ENCODE measurements at regions not wholly inside any gene's neighbourhood (a gene's known extent, or its start where the extent isn't known, plus 50 kb on each side); places are given as distances from the start of the nearest gene placed in this dataset.
A peak's percentile ranks its signal among the peaks of the same experiment; 100 is the strongest.

GRCh38 chr15:77808075-77808474, 175.4 kb upstream of the LINGO1 start:
- H3K27me3 ChIP-seq = no peaks in the 10 kb centered on the region
- no peaks in the 10 kb centered on the region for H3K36me3 ChIP-seq
- no peak overlapping the region for H3K4me3 ChIP-seq
- no peaks in the 10 kb centered on the region for H3K9me3 ChIP-seq
- no peak for DNase-seq

GRCh38 chr15:77807611-77808010, 174.9 kb upstream of the LINGO1 start:
- Histone ChIP-seq H3K4me3 (no peak overlapping the region), H3K36me3 (no peaks in the 10 kb centered on the region), H3K27me3 (no peaks in the 10 kb centered on the region), H3K9me3 (no peaks in the 10 kb centered on the region)
- no peak for DNase-seq

GRCh38 chr15:77807115-77807514, 174.4 kb upstream of the LINGO1 start:
- Histone ChIP-seq H3K27me3 (no peaks in the 10 kb centered on the region), H3K9me3 (no peaks in the 10 kb centered on the region), H3K36me3 (no peaks in the 10 kb centered on the region), H3K4me3 (no peak overlapping the region)
- DNase-seq = peak; percentile 42

GRCh38 chr15:77804210-77804609, 171.5 kb upstream of the LINGO1 start:
- no peaks in the 10 kb centered on the region for H3K36me3 ChIP-seq
- H3K27me3 ChIP-seq = no peaks in the 10 kb centered on the region
- no peaks in the 10 kb centered on the region for H3K9me3 ChIP-seq
- no peak for DNase-seq
- no peak overlapping the region for H3K4me3 ChIP-seq

GRCh38 chr15:77803487-77803886, 170.8 kb upstream of the LINGO1 start:
- H3K4me3 ChIP-seq = no peak overlapping the region
- DNase-seq = no peak
- H3K36me3 ChIP-seq = no peaks in the 10 kb centered on the region
- H3K9me3 ChIP-seq = no peaks in the 10 kb centered on the region
- no peaks in the 10 kb centered on the region for H3K27me3 ChIP-seq

- H3K27me3 ChIP-seq = no peaks in the 10 kb centered on the region
- no peak for DNase-seq
Observed at GRCh38 chr15:77800305-77800704, 167.6 kb upstream of the LINGO1 start.

GRCh38 chr15:77798847-77799246, 166.1 kb upstream of the LINGO1 start:
- H3K4me3 ChIP-seq = no peak overlapping the region
- no peak for DNase-seq
- no peaks in the 10 kb centered on the region for H3K9me3 ChIP-seq
- H3K36me3 ChIP-seq = no peaks in the 10 kb centered on the region
- no peaks in the 10 kb centered on the region for H3K27me3 ChIP-seq

More at GRCh38 chr15:77800305-77800704, 167.6 kb upstream of the LINGO1 start:
- Histone ChIP-seq H3K4me3 (no peak overlapping the region), H3K36me3 (no peaks in the 10 kb centered on the region), H3K9me3 (no peaks in the 10 kb centered on the region)

- Histone ChIP-seq H3K4me3 (no peak overlapping the region), H3K9me3 (no peaks in the 10 kb centered on the region), H3K36me3 (no peaks in the 10 kb centered on the region), H3K27me3 (no peaks in the 10 kb centered on the region)
- no peak for DNase-seq
Observed at GRCh38 chr15:77798151-77798835, 165.6 kb upstream of the LINGO1 start.

GRCh38 chr15:77797270-77797669, 164.6 kb upstream of the LINGO1 start:
- H3K27me3 ChIP-seq = no peaks in the 10 kb centered on the region
- no peak overlapping the region for H3K4me3 ChIP-seq
- no peaks in the 10 kb centered on the region for H3K9me3 ChIP-seq
- no peaks in the 10 kb centered on the region for H3K36me3 ChIP-seq
- no peak for DNase-seq

- DNase-seq = no peak
- Histone ChIP-seq H3K27me3 (no peaks in the 10 kb centered on the region), H3K36me3 (no peaks in the 10 kb centered on the region), H3K9me3 (no peaks in the 10 kb centered on the region), H3K4me3 (no peak overlapping the region)
Observed at GRCh38 chr15:77796046-77796729, 163.5 kb upstream of the LINGO1 start.

GRCh38 chr15:77795446-77795845, 162.7 kb upstream of the LINGO1 start:
- Histone ChIP-seq H3K36me3 (no peaks in the 10 kb centered on the region), H3K27me3 (no peaks in the 10 kb centered on the region), H3K4me3 (no peak overlapping the region), H3K9me3 (no peaks in the 10 kb centered on the region)
- no peak for DNase-seq

GRCh38 chr15:77791941-77792340, 159.2 kb upstream of the LINGO1 start:
- H3K27me3 ChIP-seq = no peaks in the 10 kb centered on the region
- H3K4me3 ChIP-seq = no peak overlapping the region
- no peaks in the 10 kb centered on the region for H3K36me3 ChIP-seq
- no peak for DNase-seq
- H3K9me3 ChIP-seq = no peaks in the 10 kb centered on the region

GRCh38 chr15:77790481-77790880, 157.8 kb upstream of the LINGO1 start:
- Histone ChIP-seq H3K4me3 (no peak overlapping the region), H3K9me3 (no peaks in the 10 kb centered on the region), H3K36me3 (no peaks in the 10 kb centered on the region), H3K27me3 (no peaks in the 10 kb centered on the region)
- DNase-seq = no peak

- H3K9me3 ChIP-seq = no peaks in the 10 kb centered on the region
- DNase-seq = no peak
- H3K4me3 ChIP-seq = no peak overlapping the region
- H3K27me3 ChIP-seq = no peaks in the 10 kb centered on the region
- H3K36me3 ChIP-seq = no peaks in the 10 kb centered on the region
Observed at GRCh38 chr15:77786956-77787355, 154.2 kb upstream of the LINGO1 start.

- no peaks in the 10 kb centered on the region for H3K27me3 ChIP-seq
- H3K4me3 ChIP-seq = no peak overlapping the region
- H3K9me3 ChIP-seq = no peaks in the 10 kb centered on the region
- no peak for DNase-seq
- H3K36me3 ChIP-seq = no peaks in the 10 kb centered on the region
Observed at GRCh38 chr15:77786181-77786890, 153.6 kb upstream of the LINGO1 start.

GRCh38 chr15:77784361-77785292, 151.9 kb upstream of the LINGO1 start:
- H3K4me3 ChIP-seq = no peak overlapping the region
- H3K27me3 ChIP-seq = no peaks in the 10 kb centered on the region
- peak; percentile 56 for DNase-seq

GRCh38 chr15:77783636-77784035, 150.9 kb upstream of the LINGO1 start:
- no peaks in the 10 kb centered on the region for H3K27me3 ChIP-seq
- DNase-seq = no peak
- H3K4me3 ChIP-seq = no peak overlapping the region
- no peaks in the 10 kb centered on the region for H3K9me3 ChIP-seq
- no peaks in the 10 kb centered on the region for H3K36me3 ChIP-seq

More at GRCh38 chr15:77784361-77785292, 151.9 kb upstream of the LINGO1 start:
- no peaks in the 10 kb centered on the region for H3K9me3 ChIP-seq
- no peaks in the 10 kb centered on the region for H3K36me3 ChIP-seq

Measured in MG63 (cell line).